ENCODE measurements at regions not wholly inside any gene's neighbourhood (a gene's known extent, or its start where the extent isn't known, plus 50 kb on each side); places are given as distances from the start of the nearest gene placed in this dataset.

DNA sequence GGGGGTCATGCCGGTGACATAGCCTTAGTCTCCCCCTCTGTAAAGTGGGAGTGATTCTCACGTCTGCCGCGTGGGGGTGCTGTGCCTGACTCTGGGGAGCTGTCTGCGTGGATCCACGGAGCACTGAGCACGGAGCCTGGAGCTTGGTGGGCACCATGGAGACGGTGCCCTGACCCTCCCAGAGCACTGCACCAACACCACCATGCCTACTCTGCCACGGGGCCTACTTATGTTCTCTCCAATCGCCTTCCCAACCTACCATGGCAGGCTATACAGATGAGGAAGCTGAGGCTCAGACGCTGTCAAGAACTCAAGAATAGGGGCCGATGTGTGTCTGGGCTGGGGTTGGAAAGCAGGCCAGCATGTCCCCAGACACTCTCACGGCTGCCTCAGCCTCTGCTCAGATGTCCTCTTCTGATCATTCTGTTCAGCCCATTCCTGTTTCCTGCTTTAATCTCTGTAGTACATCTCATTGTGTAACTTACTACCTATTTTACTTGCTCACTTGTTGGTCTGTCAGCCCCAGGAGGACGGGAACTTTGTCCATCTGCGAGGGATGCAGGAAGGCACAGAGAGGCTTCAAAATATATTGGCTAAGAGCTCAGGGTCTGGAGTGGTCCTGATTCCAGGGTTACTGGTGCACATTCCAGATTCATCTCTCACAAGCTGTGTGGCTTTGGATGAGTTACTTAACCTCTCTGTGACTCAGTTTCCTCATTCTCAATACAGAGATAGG is 168.1 kb upstream of the HS6ST1 start:
- TF ChIP-seq, protein P1, sequence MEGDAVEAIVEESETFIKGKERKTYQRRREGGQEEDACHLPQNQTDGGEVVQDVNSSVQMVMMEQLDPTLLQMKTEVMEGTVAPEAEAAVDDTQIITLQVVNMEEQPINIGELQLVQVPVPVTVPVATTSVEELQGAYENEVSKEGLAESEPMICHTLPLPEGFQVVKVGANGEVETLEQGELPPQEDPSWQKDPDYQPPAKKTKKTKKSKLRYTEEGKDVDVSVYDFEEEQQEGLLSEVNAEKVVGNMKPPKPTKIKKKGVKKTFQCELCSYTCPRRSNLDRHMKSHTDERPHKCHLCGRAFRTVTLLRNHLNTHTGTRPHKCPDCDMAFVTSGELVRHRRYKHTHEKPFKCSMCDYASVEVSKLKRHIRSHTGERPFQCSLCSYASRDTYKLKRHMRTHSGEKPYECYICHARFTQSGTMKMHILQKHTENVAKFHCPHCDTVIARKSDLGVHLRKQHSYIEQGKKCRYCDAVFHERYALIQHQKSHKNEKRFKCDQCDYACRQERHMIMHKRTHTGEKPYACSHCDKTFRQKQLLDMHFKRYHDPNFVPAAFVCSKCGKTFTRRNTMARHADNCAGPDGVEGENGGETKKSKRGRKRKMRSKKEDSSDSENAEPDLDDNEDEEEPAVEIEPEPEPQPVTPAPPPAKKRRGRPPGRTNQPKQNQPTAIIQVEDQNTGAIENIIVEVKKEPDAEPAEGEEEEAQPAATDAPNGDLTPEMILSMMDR (IDR thresholded peaks at IDR 0.05), result no peak
- no peak for TF ChIP-seq POLR2A (IDR thresholded peaks at IDR 0.05)

Measured in testis (tissue), 2 donors.